ENCODE measurements at regions not wholly inside any gene's neighbourhood (a gene's known extent, or its start where the extent isn't known, plus 50 kb on each side); places are given as distances from the start of the nearest gene placed in this dataset.

GRCh38 chr17:51430591-51430990 is 170.2 kb downstream of the UTP18 start:
- H3K27ac ChIP-seq (ENCODE audit: low read length, poor library complexity, severe bottlenecking) = no peak overlapping the region
- H3K9ac ChIP-seq (ENCODE audit: low read length) = no peak overlapping the region
- no peak overlapping the region for H3K18ac ChIP-seq (ENCODE audit: low read depth in 1 of 2, low read length in 2 of 2)
- no peak overlapping the region for H2AFZ ChIP-seq (ENCODE audit: low read depth, low read length)
- no peak overlapping the region for H2BK15ac ChIP-seq (ENCODE audit: low read depth, poor library complexity, severe bottlenecking)
- H2BK5ac ChIP-seq (ENCODE audit: low read depth, low read length, poor library complexity, severe bottlenecking) = no peak overlapping the region
- H3K36me3 ChIP-seq (ENCODE audit: control insufficient read depth in 1 of 2, insufficient read depth in 2 of 2, low read depth in 1 of 2, low read length in 2 of 2) = no peaks in the 10 kb centered on the region
- no peak overlapping the region for H2AK5ac ChIP-seq (ENCODE audit: low read length, severe bottlenecking)
- DNase-seq = no peak
- H4K8ac ChIP-seq (ENCODE audit: low read length) = no peak overlapping the region
- no peak overlapping the region for H3K23ac ChIP-seq (ENCODE audit: low read length in 2 of 2)
- no peaks in the 10 kb centered on the region for H3K9me3 ChIP-seq (ENCODE audit: control insufficient read depth, low read length)
- H3K4ac ChIP-seq (ENCODE audit: low read depth in 1 of 2, low read length in 2 of 2) = no peak overlapping the region
- no peak overlapping the region for H4K91ac ChIP-seq (ENCODE audit: low read length)
- no peak overlapping the region for H2BK12ac ChIP-seq (ENCODE audit: low read length in 2 of 2)
- no peak overlapping the region for H3K4me3 ChIP-seq (ENCODE audit: insufficient read depth in 1 of 2, low read depth in 1 of 2, low read length in 2 of 2)
- H3K14ac ChIP-seq (ENCODE audit: low read length in 2 of 2) = no peak overlapping the region
- no peak overlapping the region for H3K4me2 ChIP-seq (ENCODE audit: low read length, poor library complexity, severe bottlenecking)
- H2BK120ac ChIP-seq (ENCODE audit: low read depth, low read length) = no peak overlapping the region
- H3K4me1 ChIP-seq (ENCODE audit: control insufficient read depth, insufficient read depth, low read depth, low read length) = no peaks in the 10 kb centered on the region
- no peaks in the 10 kb centered on the region for H3K79me1 ChIP-seq (replicated peaks; ENCODE audit: low read length, poor library complexity, severe bottlenecking)
- 68% methylated on average over 2 of the region's 5 CpGs for WGBS
- no peaks in the 10 kb centered on the region for H3K27me3 ChIP-seq (ENCODE audit: control insufficient read depth in 1 of 2, insufficient read depth in 1 of 2, low read length in 2 of 2)

GRCh38 chr17:51434434-51435170 is 174.3 kb downstream of the UTP18 start:
- Histone ChIP-seq H3K9ac (ENCODE audit: low read length) (no peak overlapping the region), H3K36me3 (ENCODE audit: control insufficient read depth in 1 of 2, insufficient read depth in 2 of 2, low read depth in 1 of 2, low read length in 2 of 2) (no peaks in the 10 kb centered on the region), H3K4me2 (ENCODE audit: low read length, poor library complexity, severe bottlenecking) (no peak overlapping the region), H2BK15ac (ENCODE audit: low read depth, poor library complexity, severe bottlenecking) (no peak overlapping the region), H3K79me1 (replicated peaks; ENCODE audit: low read length, poor library complexity, severe bottlenecking) (no peaks in the 10 kb centered on the region), H2BK5ac (ENCODE audit: low read depth, low read length, poor library complexity, severe bottlenecking) (no peak overlapping the region), H4K91ac (ENCODE audit: low read length) (no peak overlapping the region), H3K4ac (ENCODE audit: low read depth in 1 of 2, low read length in 2 of 2) (no peak overlapping the region), H3K23ac (ENCODE audit: low read length in 2 of 2) (no peak overlapping the region), H3K9me3 (ENCODE audit: control insufficient read depth, low read length) (no peaks in the 10 kb centered on the region), H4K8ac (ENCODE audit: low read length) (no peak overlapping the region), H3K27me3 (ENCODE audit: control insufficient read depth in 1 of 2, insufficient read depth in 1 of 2, low read length in 2 of 2) (no peaks in the 10 kb centered on the region), H3K14ac (ENCODE audit: low read length in 2 of 2) (no peak overlapping the region), H3K4me1 (ENCODE audit: control insufficient read depth, insufficient read depth, low read depth, low read length) (no peaks in the 10 kb centered on the region), H3K27ac (ENCODE audit: low read length, poor library complexity, severe bottlenecking) (no peak overlapping the region), H2AK5ac (ENCODE audit: low read length, severe bottlenecking) (no peak overlapping the region), H3K4me3 (ENCODE audit: insufficient read depth in 1 of 2, low read depth in 1 of 2, low read length in 2 of 2) (no peak overlapping the region), H3K18ac (ENCODE audit: low read depth in 1 of 2, low read length in 2 of 2) (no peak overlapping the region), H2AFZ (ENCODE audit: low read depth, low read length) (no peak overlapping the region), H2BK12ac (ENCODE audit: low read length in 2 of 2) (no peak overlapping the region), H2BK120ac (ENCODE audit: low read depth, low read length) (no peak overlapping the region)
- 77% methylated on average over 6 of the region's 7 CpGs for WGBS
- DNase-seq = no peak

GRCh38 chr17:51435171-51435552 is 174.8 kb downstream of the UTP18 start:
- H2BK12ac ChIP-seq (ENCODE audit: low read length in 2 of 2) = no peak overlapping the region
- DNase-seq = no peak
- no peak overlapping the region for H2BK120ac ChIP-seq (ENCODE audit: low read depth, low read length)
- no peak overlapping the region for H3K23ac ChIP-seq (ENCODE audit: low read length in 2 of 2)
- no peak overlapping the region for H3K14ac ChIP-seq (ENCODE audit: low read length in 2 of 2)
- no peak overlapping the region for H3K4me2 ChIP-seq (ENCODE audit: low read length, poor library complexity, severe bottlenecking)
- H3K27ac ChIP-seq (ENCODE audit: low read length, poor library complexity, severe bottlenecking) = no peak overlapping the region
- H3K4ac ChIP-seq (ENCODE audit: low read depth in 1 of 2, low read length in 2 of 2) = no peak overlapping the region
- H3K79me1 ChIP-seq (replicated peaks; ENCODE audit: low read length, poor library complexity, severe bottlenecking) = no peaks in the 10 kb centered on the region
- no peak overlapping the region for H3K18ac ChIP-seq (ENCODE audit: low read depth in 1 of 2, low read length in 2 of 2)
- H4K8ac ChIP-seq (ENCODE audit: low read length) = no peak overlapping the region
- H3K27me3 ChIP-seq (ENCODE audit: control insufficient read depth in 1 of 2, insufficient read depth in 1 of 2, low read length in 2 of 2) = no peaks in the 10 kb centered on the region
- 79% methylated on average over 3 of the region's 3 CpGs for WGBS
- no peak overlapping the region for H3K4me3 ChIP-seq (ENCODE audit: insufficient read depth in 1 of 2, low read depth in 1 of 2, low read length in 2 of 2)
- H3K36me3 ChIP-seq (ENCODE audit: control insufficient read depth in 1 of 2, insufficient read depth in 2 of 2, low read depth in 1 of 2, low read length in 2 of 2) = no peaks in the 10 kb centered on the region
- no peaks in the 10 kb centered on the region for H3K4me1 ChIP-seq (ENCODE audit: control insufficient read depth, insufficient read depth, low read depth, low read length)
- H4K91ac ChIP-seq (ENCODE audit: low read length) = no peak overlapping the region
- H3K9ac ChIP-seq (ENCODE audit: low read length) = no peak overlapping the region
- H2AFZ ChIP-seq (ENCODE audit: low read depth, low read length) = no peak overlapping the region
- H2BK15ac ChIP-seq (ENCODE audit: low read depth, poor library complexity, severe bottlenecking) = no peak overlapping the region
- no peak overlapping the region for H2BK5ac ChIP-seq (ENCODE audit: low read depth, low read length, poor library complexity, severe bottlenecking)
- H3K9me3 ChIP-seq (ENCODE audit: control insufficient read depth, low read length) = no peaks in the 10 kb centered on the region
- H2AK5ac ChIP-seq (ENCODE audit: low read length, severe bottlenecking) = no peak overlapping the region

GRCh38 chr17:51435641-51436091 is 175.3 kb downstream of the UTP18 start:
- H3K4ac ChIP-seq (ENCODE audit: low read depth in 1 of 2, low read length in 2 of 2) = no peak overlapping the region
- no peak overlapping the region for H3K4me2 ChIP-seq (ENCODE audit: low read length, poor library complexity, severe bottlenecking)
- no peak overlapping the region for H2BK5ac ChIP-seq (ENCODE audit: low read depth, low read length, poor library complexity, severe bottlenecking)
- H4K91ac ChIP-seq (ENCODE audit: low read length) = no peak overlapping the region
- no peak overlapping the region for H3K27ac ChIP-seq (ENCODE audit: low read length, poor library complexity, severe bottlenecking)
- no peak overlapping the region for H3K9ac ChIP-seq (ENCODE audit: low read length)
- H2BK15ac ChIP-seq (ENCODE audit: low read depth, poor library complexity, severe bottlenecking) = no peak overlapping the region
- H3K36me3 ChIP-seq (ENCODE audit: control insufficient read depth in 1 of 2, insufficient read depth in 2 of 2, low read depth in 1 of 2, low read length in 2 of 2) = no peaks in the 10 kb centered on the region
- no peak overlapping the region for H4K8ac ChIP-seq (ENCODE audit: low read length)
- H3K23ac ChIP-seq (ENCODE audit: low read length in 2 of 2) = no peak overlapping the region
- H3K27me3 ChIP-seq (ENCODE audit: control insufficient read depth in 1 of 2, insufficient read depth in 1 of 2, low read length in 2 of 2) = no peaks in the 10 kb centered on the region
- H3K4me3 ChIP-seq (ENCODE audit: insufficient read depth in 1 of 2, low read depth in 1 of 2, low read length in 2 of 2) = no peak overlapping the region
- no peak for DNase-seq
- H3K4me1 ChIP-seq (ENCODE audit: control insufficient read depth, insufficient read depth, low read depth, low read length) = no peaks in the 10 kb centered on the region
- 11% methylated on average over 5 of the region's 5 CpGs for WGBS
- H2AK5ac ChIP-seq (ENCODE audit: low read length, severe bottlenecking) = no peak overlapping the region
- no peaks in the 10 kb centered on the region for H3K9me3 ChIP-seq (ENCODE audit: control insufficient read depth, low read length)
- no peak overlapping the region for H2AFZ ChIP-seq (ENCODE audit: low read depth, low read length)
- H2BK12ac ChIP-seq (ENCODE audit: low read length in 2 of 2) = no peak overlapping the region
- H3K18ac ChIP-seq (ENCODE audit: low read depth in 1 of 2, low read length in 2 of 2) = no peak overlapping the region
- H3K79me1 ChIP-seq (replicated peaks; ENCODE audit: low read length, poor library complexity, severe bottlenecking) = no peaks in the 10 kb centered on the region
- H3K14ac ChIP-seq (ENCODE audit: low read length in 2 of 2) = no peak overlapping the region
- H2BK120ac ChIP-seq (ENCODE audit: low read depth, low read length) = no peak overlapping the region
